H1 (cell line): ENCODE measurements at regions not wholly inside any gene's neighbourhood (a gene's known extent, or its start where the extent isn't known, plus 50 kb on each side); places are given as distances from the start of the nearest gene placed in this dataset.

Source experiments
- CTCF ChIP-seq, 3 experiments: IDR thresholded peaks; 1 replicate in 2 of 3; 2 replicates in 1 of 3; pipeline versions ENCODE4 v1.5.1 to v1.6.1; 2011; ENCODE audit warnings: low read length in 3 of 3, mild to moderate bottlenecking in 3 of 3, inconsistent platforms in 2 of 3, low read depth in 1 of 3, moderate library complexity in 1 of 3; ENCODE audit not compliant: insufficient read depth in 1 of 3; ENCODE audit errors: control extremely low read depth in 1 of 3
- HDAC6 ChIP-seq: IDR thresholded peaks from one replicate; pipeline ENCODE4 v1.7.1; 2012; ENCODE audit warnings: low read depth, mild to moderate bottlenecking, inconsistent platforms, low read length, moderate library complexity
- POLR2A ChIP-seq, 2 experiments: IDR thresholded peaks; 1 replicate in 1 of 2; 2 replicates in 1 of 2; pipeline ENCODE4 v1.6.1; 2011; ENCODE audit warnings: low read depth in 2 of 2, low read length in 2 of 2, mild to moderate bottlenecking in 2 of 2; ENCODE audit errors: control extremely low read depth in 1 of 2

- TF ChIP-seq POLR2A (IDR thresholded peaks at IDR 0.05; ENCODE audit: control extremely low read depth in 1 of 2, low read depth in 2 of 2, low read length in 2 of 2) (no peak), HDAC6 (no peak), CTCF (IDR thresholded peaks at IDR 0.05; ENCODE audit: control extremely low read depth in 1 of 3, insufficient read depth in 1 of 3, low read depth in 1 of 3, low read length in 3 of 3) (no peak)
These were observed 143.3 kb upstream of the SLCO3A1 start for GRCh38 chr15:91710080-91710698.
